HG03064 (cell line): ENCODE measurements at regions not wholly inside any gene's neighbourhood (a gene's known extent, or its start where the extent isn't known, plus 50 kb on each side); places are given as distances from the start of the nearest gene placed in this dataset.

Experiments
- ATAC-seq: cut with Tn5 transposase; IDR thresholded peaks from one replicate; pipeline ENCODE4 v1.9.1; 2021; ENCODE audit warnings: low read depth; ENCODE audit not compliant: unreplicated experiment

- no peak for ATAC-seq
Observed at GRCh38 chr2:144586476-144586875, 66.6 kb upstream of the ZEB2 start.

- no peak for ATAC-seq
Observed at GRCh38 chr2:144583741-144584453, 64.0 kb upstream of the ZEB2 start.

DNA sequence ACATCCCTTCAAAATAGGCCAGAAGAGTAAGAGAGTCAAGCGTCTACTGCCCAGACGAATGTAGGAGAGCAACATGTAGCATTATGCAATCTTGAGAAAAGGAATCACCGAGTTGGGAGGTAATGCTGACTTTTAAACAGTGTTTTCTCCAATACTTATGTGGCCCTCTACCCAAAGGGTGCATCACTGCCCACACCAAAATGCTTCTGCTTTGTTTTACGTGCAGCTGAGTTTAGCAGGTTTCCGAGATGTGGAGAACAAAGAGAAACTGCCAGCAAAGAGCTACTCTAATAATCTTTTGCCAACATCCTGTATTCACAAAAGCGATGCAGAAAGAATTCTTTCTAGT, 63.4 kb upstream of the ZEB2 start:
- no peak for ATAC-seq

- no peak for ATAC-seq
Observed at GRCh38 chr2:144582651-144583380, 62.9 kb upstream of the ZEB2 start.

GRCh38 chr2:144580521-144581161, 60.7 kb upstream of the ZEB2 start:
- no peak for ATAC-seq

DNA sequence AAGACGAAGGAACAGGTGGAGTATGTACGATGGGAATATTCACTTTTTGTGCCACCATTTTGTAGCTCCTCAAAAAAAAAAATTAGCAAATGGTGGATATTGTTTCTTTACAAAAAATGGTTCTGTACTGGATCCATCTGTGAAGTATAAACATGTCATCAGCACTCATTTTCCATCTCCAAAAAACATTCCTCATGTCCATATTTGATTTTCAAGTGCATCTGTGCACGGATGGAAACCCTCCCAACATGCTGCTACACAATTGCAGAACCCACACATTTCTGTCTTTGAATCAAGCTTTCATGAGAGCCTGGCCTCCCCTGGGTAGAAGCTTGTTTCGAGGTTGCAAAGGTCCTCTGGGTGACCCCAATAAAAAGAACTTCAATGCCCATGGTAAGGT, 59.6 kb upstream of the ZEB2 start:
- no peak for ATAC-seq

GRCh38 chr2:144578099-144578498, 58.2 kb upstream of the ZEB2 start:
- ATAC-seq, result no peak

GRCh38 chr2:144572977-144573376, 53.1 kb upstream of the ZEB2 start:
- no peak for ATAC-seq

DNA sequence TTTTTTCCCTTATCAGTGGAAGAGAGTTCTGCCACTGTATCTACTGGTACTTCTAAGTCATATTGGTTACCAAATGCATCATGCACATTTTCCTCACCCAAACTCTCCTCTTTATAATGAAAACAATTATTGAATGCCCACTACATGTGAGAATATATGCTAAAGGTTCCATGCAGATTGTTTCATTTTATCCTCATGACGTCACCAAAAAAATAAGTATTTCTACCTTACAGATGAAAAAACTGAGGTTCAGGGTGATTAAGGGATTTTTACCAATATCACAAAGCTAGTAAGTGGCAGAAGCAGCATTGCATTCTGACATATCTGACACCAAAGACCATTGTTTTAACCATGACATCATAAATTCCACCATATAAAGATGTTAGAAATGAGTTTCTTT, 51.9 kb upstream of the ZEB2 start:
- no peak for ATAC-seq

DNA sequence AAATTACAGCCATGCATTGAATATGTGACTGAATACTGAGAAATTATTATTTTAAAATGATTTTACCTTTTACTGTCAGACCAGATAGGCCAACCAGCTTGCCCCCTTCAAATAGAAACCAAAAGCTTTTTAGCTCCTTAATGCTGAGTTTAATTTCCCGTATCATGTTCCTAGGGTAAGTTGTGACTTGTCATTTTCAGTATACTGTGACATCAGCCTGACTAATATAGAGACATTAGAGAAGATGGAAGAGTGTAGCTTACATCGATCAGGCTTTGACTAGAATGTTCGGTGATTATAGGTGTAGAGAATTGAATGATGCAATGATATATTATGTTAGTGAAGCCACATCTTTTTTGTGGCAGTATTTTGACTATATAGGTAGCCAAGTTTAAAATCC, 50.6 kb upstream of the ZEB2 start:
- ATAC-seq, result no peak
